OCI-LY1 (cell line): ENCODE measurements at regions not wholly inside any gene's neighbourhood (a gene's known extent, or its start where the extent isn't known, plus 50 kb on each side); places are given as distances from the start of the nearest gene placed in this dataset.

Experiments used
- H2AFZ ChIP-seq: fragments of 200-600 bp; sonication (generic), shearing (Covaris generic); 2 replicates; pipeline ENCODE4 v1.6.0; 2014; ENCODE audit warnings: antibody characterized with exemption, mild to moderate bottlenecking, low read length
- H3F3A ChIP-seq: fragments of 200-600 bp; sonication (generic), shearing (Covaris generic); 2 replicates; pipeline ENCODE4 v1.6.0; 2014; ENCODE audit warnings: mild to moderate bottlenecking, antibody characterized with exemption, low read length, moderate library complexity; ENCODE audit not compliant: insufficient read depth
- H3K27ac ChIP-seq: fragments of 200-600 bp; sonication (generic); 2 replicates; pipeline ENCODE4 v1.5.1; 2014; ENCODE audit warnings: low read length, mixed run types, mild to moderate bottlenecking, low read depth; ENCODE audit not compliant: poor library complexity, severe bottlenecking
- H3K27me3 ChIP-seq: fragments of 200-600 bp; sonication (generic); 2 replicates; pipeline ENCODE4 v1.6.0; 2014; ENCODE audit warnings: antibody characterized with exemption, mild to moderate bottlenecking, low read length, moderate library complexity; ENCODE audit not compliant: insufficient read depth
- H3K36me3 ChIP-seq: fragments of 200-600 bp; sonication (generic); 2 replicates; pipeline ENCODE4 v1.6.1; 2014; ENCODE audit warnings: mild to moderate bottlenecking, antibody characterized with exemption, low read length, moderate library complexity, mixed read lengths; ENCODE audit not compliant: insufficient read depth
- H3K4me1 ChIP-seq: fragments of 200-600 bp; sonication (generic); 2 replicates; pipeline ENCODE4 v1.5.1; 2014; ENCODE audit warnings: mild to moderate bottlenecking, low read length, moderate library complexity; ENCODE audit not compliant: insufficient read depth, severe bottlenecking
- H3K4me2 ChIP-seq: fragments of 200-600 bp; sonication (generic), shearing (Covaris generic); 2 replicates; pipeline ENCODE4 v1.6.1; 2014; ENCODE audit warnings: low read length
- H3K4me3 ChIP-seq: fragments of 200-600 bp; sonication (generic); 2 replicates; pipeline ENCODE4 v1.5.1; 2014; ENCODE audit warnings: low read length, low read depth, mild to moderate bottlenecking, mixed read lengths; ENCODE audit not compliant: poor library complexity, severe bottlenecking
- H3K79me2 ChIP-seq: fragments of 200-600 bp; shearing (Covaris generic); 2 replicates; pipeline ENCODE4 v1.6.1; 2016; ENCODE audit warnings: mixed run types, low read length, mixed read lengths; ENCODE audit not compliant: insufficient read depth
- H3K9ac ChIP-seq: fragments of 200-600 bp; sonication (generic), shearing (Covaris generic); 2 replicates; pipeline ENCODE4 v1.6.1; 2014; ENCODE audit warnings: mild to moderate bottlenecking, low read length, mixed read lengths
- H3K9me2 ChIP-seq: fragments of 200-600 bp; sonication (generic), shearing (Covaris generic); 2 replicates; pipeline ENCODE4 v1.6.1; 2014; ENCODE audit warnings: low read depth, mild to moderate bottlenecking, low read length, mixed read lengths
- H3K9me3 ChIP-seq: fragments of 200-600 bp; shearing (Covaris generic); 2 replicates; pipeline ENCODE4 v1.6.1; 2014; ENCODE audit warnings: low read length, mixed read lengths
- H4K20me1 ChIP-seq: fragments of 200-600 bp; sonication (generic), shearing (Covaris generic); 2 replicates; pipeline ENCODE4 v1.6.0; 2016; ENCODE audit warnings: mild to moderate bottlenecking, low read length; ENCODE audit not compliant: insufficient read depth
- CTCF ChIP-seq: fragments of 200-600 bp; sonication (generic), shearing (Covaris generic); IDR thresholded peaks from 2 replicates; pipeline ENCODE4 v1.5.1; 2017; ENCODE audit warnings: mild to moderate bottlenecking, antibody characterized with exemption, low read length, moderate library complexity, mixed read lengths
- EZH2 ChIP-seq: fragments of 200-600 bp; sonication (generic), shearing (Covaris generic); IDR thresholded peaks from 2 replicates; pipeline ENCODE4 v1.8.0; 2017; ENCODE audit warnings: borderline replicate concordance, mixed run types, mild to moderate bottlenecking, antibody characterized with exemption, low read length, moderate library complexity, mixed read lengths

- TF ChIP-seq CTCF = no peak
- TF ChIP-seq EZH2 = no peak
- H3K27ac ChIP-seq = no peak overlapping the region
- H3F3A ChIP-seq = no peaks in the 10 kb centered on the region
- H3K36me3 ChIP-seq = no peaks in the 10 kb centered on the region
- no peaks in the 10 kb centered on the region for H3K9me3 ChIP-seq
- H3K9ac ChIP-seq = no peak overlapping the region
- no peaks in the 10 kb centered on the region for H3K27me3 ChIP-seq
- H3K9me2 ChIP-seq = no peaks in the 10 kb centered on the region
- H4K20me1 ChIP-seq = no peaks in the 10 kb centered on the region
- no peak overlapping the region for H3K4me3 ChIP-seq
- no peak overlapping the region for H2AFZ ChIP-seq
- H3K79me2 ChIP-seq = no peaks in the 10 kb centered on the region
- no peaks in the 10 kb centered on the region for H3K4me1 ChIP-seq
- H3K4me2 ChIP-seq = no peak overlapping the region
Observed at GRCh38 chr2:237228281-237228625, 142.6 kb downstream of the COPS8 start.

- H3K36me3 ChIP-seq = no peaks in the 10 kb centered on the region
- no peak overlapping the region for H3K27ac ChIP-seq
- H4K20me1 ChIP-seq = no peaks in the 10 kb centered on the region
- no peak overlapping the region for H3K4me3 ChIP-seq
- no peaks in the 10 kb centered on the region for H3K9me2 ChIP-seq
- no peak overlapping the region for H3K9ac ChIP-seq
- TF ChIP-seq CTCF (no peak), EZH2 (no peak)
- peaks cover 5% of the 10 kb centered on the region; the same call in 1 of the 2 replicates for H3K27me3 ChIP-seq
- H3F3A ChIP-seq = no peaks in the 10 kb centered on the region
- no peaks in the 10 kb centered on the region for H3K79me2 ChIP-seq
- no peaks in the 10 kb centered on the region for H3K9me3 ChIP-seq
- H3K4me2 ChIP-seq = no peak overlapping the region
- no peak overlapping the region for H2AFZ ChIP-seq
- H3K4me1 ChIP-seq = no peaks in the 10 kb centered on the region
Observed at GRCh38 chr2:237229905-237230304, 144.2 kb downstream of the COPS8 start.

- Histone ChIP-seq H4K20me1 (no peaks in the 10 kb centered on the region), H3K9me2 (no peaks in the 10 kb centered on the region), H3K36me3 (no peaks in the 10 kb centered on the region), H3K4me1 (no peaks in the 10 kb centered on the region), H3K27me3 (peaks cover 5% of the 10 kb centered on the region; the same call in 1 of the 2 replicates), H2AFZ (no peak overlapping the region), H3K9me3 (no peaks in the 10 kb centered on the region), H3K79me2 (no peaks in the 10 kb centered on the region), H3K9ac (no peak overlapping the region), H3F3A (no peaks in the 10 kb centered on the region), H3K4me2 (no peak overlapping the region), H3K27ac (no peak overlapping the region), H3K4me3 (no peak overlapping the region)
- no peak for TF ChIP-seq EZH2
- no peak for TF ChIP-seq CTCF
Observed at GRCh38 chr2:237230355-237230754, 144.7 kb downstream of the COPS8 start.
